ENCODE measurements at regions not wholly inside any gene's neighbourhood (a gene's known extent, or its start where the extent isn't known, plus 50 kb on each side); places are given as distances from the start of the nearest gene placed in this dataset.

- intact Hi-C loops (cut with micrococcal nuclease), result no loop called here
- Mint-ChIP-seq H3K27me3 (ENCODE audit: low read depth) (peaks cover 3% of the 10 kb centered on the region), H3K36me3 (ENCODE audit: low read depth) (no peaks in the 10 kb centered on the region), H3K4me1 (ENCODE audit: low read depth) (no peaks in the 10 kb centered on the region), H3K27ac (no peak overlapping the region), H3K4me3 (no peak overlapping the region), H3K9me3 (peaks cover 7% of the 10 kb centered on the region)
- DNase-seq, result no peak
- CTCF ChIA-PET, result no interaction called here
These were observed 803.1 kb downstream of the USP25 start for GRCh38 chr21:16532840-16533239.

- H3K27me3 Mint-ChIP-seq (ENCODE audit: low read depth), result peaks cover 3% of the 10 kb centered on the region
- H3K36me3 Mint-ChIP-seq (ENCODE audit: low read depth), result no peaks in the 10 kb centered on the region
- H3K9me3 Mint-ChIP-seq, result peaks cover 7% of the 10 kb centered on the region
- CTCF ChIA-PET, result no interaction called here
- no peak for DNase-seq
- intact Hi-C loops (cut with micrococcal nuclease), result no loop called here
- H3K4me1 Mint-ChIP-seq (ENCODE audit: low read depth), result no peaks in the 10 kb centered on the region
- no peak overlapping the region for H3K27ac Mint-ChIP-seq
- no peak overlapping the region for H3K4me3 Mint-ChIP-seq
These were observed 804.1 kb downstream of the USP25 start for GRCh38 chr21:16533692-16534407.

GRCh38 chr21:16534408-16535101 lies 804.8 kb downstream of the USP25 start:
- no peak overlapping the region for H3K27ac Mint-ChIP-seq
- CTCF ChIA-PET, result no interaction called here
- H3K9me3 Mint-ChIP-seq, result peaks cover 7% of the 10 kb centered on the region
- no peak overlapping the region for H3K4me3 Mint-ChIP-seq
- H3K27me3 Mint-ChIP-seq (ENCODE audit: low read depth), result peaks cover 3% of the 10 kb centered on the region
- no peaks in the 10 kb centered on the region for H3K36me3 Mint-ChIP-seq (ENCODE audit: low read depth)
- H3K4me1 Mint-ChIP-seq (ENCODE audit: low read depth), result no peaks in the 10 kb centered on the region
- intact Hi-C loops (cut with micrococcal nuclease), result no loop called here
- no peak for DNase-seq

GRCh38 chr21:16535102-16535422 lies 805.3 kb downstream of the USP25 start:
- no peaks in the 10 kb centered on the region for H3K36me3 Mint-ChIP-seq (ENCODE audit: low read depth)
- peaks cover 7% of the 10 kb centered on the region for H3K9me3 Mint-ChIP-seq
- H3K27ac Mint-ChIP-seq, result no peak overlapping the region
- H3K4me1 Mint-ChIP-seq (ENCODE audit: low read depth), result no peaks in the 10 kb centered on the region
- peaks cover 3% of the 10 kb centered on the region for H3K27me3 Mint-ChIP-seq (ENCODE audit: low read depth)
- intact Hi-C loops (cut with micrococcal nuclease), result no loop called here
- CTCF ChIA-PET, result no interaction called here
- DNase-seq, result no peak
- no peak overlapping the region for H3K4me3 Mint-ChIP-seq

GRCh38 chr21:16535626-16536025 lies 805.8 kb downstream of the USP25 start:
- H3K4me1 Mint-ChIP-seq (ENCODE audit: low read depth), result no peaks in the 10 kb centered on the region
- no peak overlapping the region for H3K27ac Mint-ChIP-seq
- no peak overlapping the region for H3K4me3 Mint-ChIP-seq
- H3K9me3 Mint-ChIP-seq, result peaks cover 7% of the 10 kb centered on the region
- DNase-seq, result no peak
- H3K27me3 Mint-ChIP-seq (ENCODE audit: low read depth), result peaks cover 3% of the 10 kb centered on the region
- H3K36me3 Mint-ChIP-seq (ENCODE audit: low read depth), result no peaks in the 10 kb centered on the region
- intact Hi-C loops (cut with micrococcal nuclease), result no loop called here
- CTCF ChIA-PET, result no interaction called here

- H3K27me3 Mint-ChIP-seq (ENCODE audit: low read depth), result peaks cover 3% of the 10 kb centered on the region
- intact Hi-C loops (cut with micrococcal nuclease), result no loop called here
- H3K9me3 Mint-ChIP-seq, result peaks cover 7% of the 10 kb centered on the region
- DNase-seq, result no peak
- CTCF ChIA-PET, result no interaction called here
- no peaks in the 10 kb centered on the region for H3K4me1 Mint-ChIP-seq (ENCODE audit: low read depth)
- no peaks in the 10 kb centered on the region for H3K36me3 Mint-ChIP-seq (ENCODE audit: low read depth)
- no peak overlapping the region for H3K4me3 Mint-ChIP-seq
- H3K27ac Mint-ChIP-seq, result no peak overlapping the region
These were observed 806.4 kb downstream of the USP25 start for GRCh38 chr21:16536140-16536539.

GRCh38 chr21:16536643-16537434 lies 807.1 kb downstream of the USP25 start:
- Mint-ChIP-seq H3K4me1 (ENCODE audit: low read depth) (no peaks in the 10 kb centered on the region), H3K27ac (no peak overlapping the region), H3K9me3 (peaks cover 3% of the 10 kb centered on the region), H3K4me3 (no peak overlapping the region), H3K36me3 (ENCODE audit: low read depth) (no peaks in the 10 kb centered on the region), H3K27me3 (ENCODE audit: low read depth) (no peaks in the 10 kb centered on the region)
- CTCF ChIA-PET, result no interaction called here
- intact Hi-C loops (cut with micrococcal nuclease), result no loop called here
- no peak for DNase-seq

- Mint-ChIP-seq H3K27ac (no peak overlapping the region), H3K4me1 (ENCODE audit: low read depth) (no peaks in the 10 kb centered on the region), H3K27me3 (ENCODE audit: low read depth) (no peaks in the 10 kb centered on the region), H3K9me3 (peaks cover 2% of the 10 kb centered on the region), H3K36me3 (ENCODE audit: low read depth) (no peaks in the 10 kb centered on the region), H3K4me3 (no peak overlapping the region)
- no peak for DNase-seq
- CTCF ChIA-PET, result no interaction called here
- intact Hi-C loops (cut with micrococcal nuclease), result no loop called here
These were observed 807.7 kb downstream of the USP25 start for GRCh38 chr21:16537501-16537900.

- CTCF ChIA-PET, result no interaction called here
- H3K36me3 Mint-ChIP-seq (ENCODE audit: low read depth), result no peaks in the 10 kb centered on the region
- intact Hi-C loops (cut with micrococcal nuclease), result no loop called here
These were observed 808.6 kb downstream of the USP25 start for GRCh38 chr21:16538405-16538804.

GRCh38 chr21:16538936-16539440 lies 809.2 kb downstream of the USP25 start:
- Mint-ChIP-seq H3K36me3 (ENCODE audit: low read depth) (no peaks in the 10 kb centered on the region), H3K9me3 (peaks cover 2% of the 10 kb centered on the region), H3K4me3 (no peak overlapping the region), H3K27me3 (ENCODE audit: low read depth) (no peaks in the 10 kb centered on the region), H3K4me1 (ENCODE audit: low read depth) (no peaks in the 10 kb centered on the region), H3K27ac (no peak overlapping the region)
- intact Hi-C loops (cut with micrococcal nuclease), result no loop called here
- CTCF ChIA-PET, result no interaction called here
- DNase-seq, result no peak

More at GRCh38 chr21:16538405-16538804, 808.6 kb downstream of the USP25 start:
- DNase-seq, result no peak
- no peak overlapping the region for H3K27ac Mint-ChIP-seq
- H3K4me3 Mint-ChIP-seq, result no peak overlapping the region
- no peaks in the 10 kb centered on the region for H3K4me1 Mint-ChIP-seq (ENCODE audit: low read depth)
- H3K9me3 Mint-ChIP-seq, result peaks cover 2% of the 10 kb centered on the region
- no peaks in the 10 kb centered on the region for H3K27me3 Mint-ChIP-seq (ENCODE audit: low read depth)

GRCh38 chr21:16540966-16541727 lies 811.4 kb downstream of the USP25 start:
- Mint-ChIP-seq H3K36me3 (ENCODE audit: low read depth) (no peaks in the 10 kb centered on the region), H3K4me1 (ENCODE audit: low read depth) (no peaks in the 10 kb centered on the region), H3K9me3 (peaks cover 2% of the 10 kb centered on the region), H3K27me3 (ENCODE audit: low read depth) (no peaks in the 10 kb centered on the region), H3K27ac (no peak overlapping the region), H3K4me3 (no peak overlapping the region)
- intact Hi-C loops (cut with micrococcal nuclease), result no loop called here
- no peak for DNase-seq
- CTCF ChIA-PET, result no interaction called here

GRCh38 chr21:16550118-16550517 lies 820.3 kb downstream of the USP25 start:
- Mint-ChIP-seq H3K4me1 (ENCODE audit: low read depth) (no peaks in the 10 kb centered on the region), H3K27me3 (ENCODE audit: low read depth) (no peaks in the 10 kb centered on the region), H3K4me3 (no peak overlapping the region), H3K36me3 (ENCODE audit: low read depth) (no peaks in the 10 kb centered on the region), H3K9me3 (no peaks in the 10 kb centered on the region), H3K27ac (no peak overlapping the region)
- CTCF ChIA-PET, result no interaction called here
- DNase-seq, result no peak
- intact Hi-C loops (cut with micrococcal nuclease), result no loop called here
